ENCODE measurements at regions not wholly inside any gene's neighbourhood (a gene's known extent, or its start where the extent isn't known, plus 50 kb on each side); places are given as distances from the start of the nearest gene placed in this dataset.

DNA sequence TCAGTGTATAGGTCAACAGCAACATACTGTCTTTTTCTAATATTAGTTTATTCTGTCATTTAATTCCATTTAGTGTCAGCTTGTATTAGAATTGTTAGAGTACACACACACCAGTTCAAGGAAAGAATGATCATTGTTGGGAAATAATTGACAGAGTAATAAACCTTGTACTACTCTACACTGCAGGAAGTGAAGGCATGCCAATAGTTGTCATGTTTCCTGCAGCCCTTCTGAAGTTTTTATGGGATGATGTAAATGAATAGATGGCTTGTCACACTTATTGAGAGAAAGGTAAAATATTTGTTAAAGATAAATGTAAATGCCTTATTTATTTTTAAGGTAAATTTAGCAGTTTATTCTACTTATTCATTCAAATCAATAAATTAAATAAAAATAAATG, 306.9 kb upstream of the KLHL1 start:
- TF ChIP-seq, protein P1, sequence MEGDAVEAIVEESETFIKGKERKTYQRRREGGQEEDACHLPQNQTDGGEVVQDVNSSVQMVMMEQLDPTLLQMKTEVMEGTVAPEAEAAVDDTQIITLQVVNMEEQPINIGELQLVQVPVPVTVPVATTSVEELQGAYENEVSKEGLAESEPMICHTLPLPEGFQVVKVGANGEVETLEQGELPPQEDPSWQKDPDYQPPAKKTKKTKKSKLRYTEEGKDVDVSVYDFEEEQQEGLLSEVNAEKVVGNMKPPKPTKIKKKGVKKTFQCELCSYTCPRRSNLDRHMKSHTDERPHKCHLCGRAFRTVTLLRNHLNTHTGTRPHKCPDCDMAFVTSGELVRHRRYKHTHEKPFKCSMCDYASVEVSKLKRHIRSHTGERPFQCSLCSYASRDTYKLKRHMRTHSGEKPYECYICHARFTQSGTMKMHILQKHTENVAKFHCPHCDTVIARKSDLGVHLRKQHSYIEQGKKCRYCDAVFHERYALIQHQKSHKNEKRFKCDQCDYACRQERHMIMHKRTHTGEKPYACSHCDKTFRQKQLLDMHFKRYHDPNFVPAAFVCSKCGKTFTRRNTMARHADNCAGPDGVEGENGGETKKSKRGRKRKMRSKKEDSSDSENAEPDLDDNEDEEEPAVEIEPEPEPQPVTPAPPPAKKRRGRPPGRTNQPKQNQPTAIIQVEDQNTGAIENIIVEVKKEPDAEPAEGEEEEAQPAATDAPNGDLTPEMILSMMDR (IDR thresholded peaks at IDR 0.05), result no peak
- TF ChIP-seq POLR2A (IDR thresholded peaks at IDR 0.05), result no peak
- no peak overlapping the region for H3K27ac ChIP-seq
- DNase-seq (no peak), ATAC-seq (peak; percentile 38)
- H3K4me1 ChIP-seq, result no peaks in the 10 kb centered on the region
- no peak overlapping the region for H3K4me3 ChIP-seq
- no peaks in the 10 kb centered on the region for H3K27me3 ChIP-seq
- H3K9me3 ChIP-seq, result no peaks in the 10 kb centered on the region
- H3K36me3 ChIP-seq (replicated peaks in 1 of 2; ENCODE audit: insufficient read depth in 1 of 2, low read depth in 2 of 2), result no peaks in the 10 kb centered on the region
- intact Hi-C loops (cut with DNase I), result no loop called here

DNA sequence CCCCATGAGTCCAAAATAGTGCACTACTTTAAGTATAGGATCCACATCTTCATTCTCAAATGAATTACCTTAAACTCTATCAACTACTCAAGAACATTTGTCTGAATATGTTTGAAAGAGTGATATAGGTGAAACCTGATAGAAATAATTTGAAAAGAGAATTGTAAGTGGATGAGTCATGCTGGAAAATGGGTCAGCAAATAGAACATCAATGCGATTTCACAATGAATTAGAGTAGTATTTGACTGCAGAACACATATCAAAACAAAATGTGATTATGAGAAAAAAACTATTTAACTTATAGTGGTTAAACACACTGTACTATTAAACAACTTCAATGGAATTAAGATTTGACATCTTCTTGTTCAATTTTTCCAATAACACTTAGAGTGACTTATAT, 300.6 kb upstream of the KLHL1 start:
- ATAC-seq (no peak), DNase-seq (no peak)
- 83 to 88% methylated on average over 1 of the region's 1 CpG for WGBS, 2 donors
- Histone ChIP-seq H3K27ac (no peak overlapping the region), H3K4me3 (no peak overlapping the region), H3K36me3 (replicated peaks in 1 of 2; ENCODE audit: insufficient read depth in 1 of 2, low read depth in 2 of 2) (no peaks in the 10 kb centered on the region), H3K9me3 (no peaks in the 10 kb centered on the region), H3K27me3 (no peaks in the 10 kb centered on the region), H3K4me1 (no peaks in the 10 kb centered on the region)
- TF ChIP-seq, protein P1 (IDR thresholded peaks at IDR 0.05), result no peak
- TF ChIP-seq POLR2A (IDR thresholded peaks at IDR 0.05), result no peak
- intact Hi-C loops (cut with DNase I), result no loop called here

DNA sequence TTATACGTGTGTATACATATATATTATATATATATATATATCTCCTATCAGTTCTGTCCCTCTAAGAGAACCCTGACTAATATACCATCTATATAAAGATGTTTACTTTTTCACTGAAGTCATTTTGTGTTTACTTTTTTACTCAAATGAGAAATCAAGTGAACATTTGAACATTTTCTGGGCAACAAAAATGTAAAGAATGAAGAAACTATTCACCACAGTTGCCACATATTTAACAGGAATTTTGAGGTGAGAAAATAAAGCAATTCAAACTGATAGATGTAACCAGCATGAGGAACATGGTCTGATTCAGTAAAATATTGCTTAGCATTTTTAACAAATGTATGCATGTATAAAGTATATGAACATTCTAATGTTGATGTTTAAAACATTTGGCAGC, 299.2 kb upstream of the KLHL1 start:
- no peak for TF ChIP-seq POLR2A (IDR thresholded peaks at IDR 0.05)
- TF ChIP-seq, protein P1 (IDR thresholded peaks at IDR 0.05), result no peak
- no peak overlapping the region for H3K27ac ChIP-seq
- H3K4me3 ChIP-seq, result no peak overlapping the region
- H3K9me3 ChIP-seq, result no peaks in the 10 kb centered on the region
- H3K27me3 ChIP-seq, result no peaks in the 10 kb centered on the region
- H3K4me1 ChIP-seq, result no peaks in the 10 kb centered on the region
- ATAC-seq (no peak), DNase-seq (no peak)
- intact Hi-C loops (cut with DNase I), result no loop called here
- 69 to 82% methylated on average over 1 of the region's 1 CpG for WGBS, 2 donors
- H3K36me3 ChIP-seq (replicated peaks in 1 of 2; ENCODE audit: insufficient read depth in 1 of 2, low read depth in 2 of 2), result no peaks in the 10 kb centered on the region

GRCh38 chr13:70405266-70405665, 297.0 kb upstream of the KLHL1 start:
- Histone ChIP-seq H3K27me3 (no peaks in the 10 kb centered on the region), H3K27ac (no peak overlapping the region), H3K4me3 (no peak overlapping the region), H3K4me1 (no peaks in the 10 kb centered on the region), H3K36me3 (replicated peaks in 1 of 2; ENCODE audit: insufficient read depth in 1 of 2, low read depth in 2 of 2) (no peaks in the 10 kb centered on the region), H3K9me3 (no peaks in the 10 kb centered on the region)
- no peak for DNase-seq
- ATAC-seq, result no peak
- intact Hi-C loops (cut with DNase I), result no loop called here
- 61 to 68% methylated on average over 4 of the region's 4 CpGs for WGBS, 2 donors
- TF ChIP-seq, protein P1 (IDR thresholded peaks at IDR 0.05), result no peak
- no peak for TF ChIP-seq POLR2A (IDR thresholded peaks at IDR 0.05)

GRCh38 chr13:70394031-70394548, 285.8 kb upstream of the KLHL1 start:
- Histone ChIP-seq H3K27ac (no peak overlapping the region), H3K36me3 (replicated peaks in 1 of 2; ENCODE audit: insufficient read depth in 1 of 2, low read depth in 2 of 2) (no peaks in the 10 kb centered on the region), H3K4me3 (no peak overlapping the region), H3K27me3 (no peaks in the 10 kb centered on the region), H3K4me1 (peaks cover 22% of the 10 kb centered on the region), H3K9me3 (no peaks in the 10 kb centered on the region)
- intact Hi-C loops (cut with DNase I), result no loop called here
- DNase-seq (no peak), ATAC-seq (no peak)
- no peak for TF ChIP-seq POLR2A (IDR thresholded peaks at IDR 0.05)
- TF ChIP-seq, protein P1 (IDR thresholded peaks at IDR 0.05), result no peak
